ENCODE measurements at regions not wholly inside any gene's neighbourhood (a gene's known extent, or its start where the extent isn't known, plus 50 kb on each side); places are given as distances from the start of the nearest gene placed in this dataset.

- Histone ChIP-seq H3K36me3 (ENCODE audit: control insufficient read depth in 2 of 2, extremely low read depth in 1 of 2, insufficient read depth in 1 of 2, low read length in 1 of 2) (no peaks in the 10 kb centered on the region), H3K27ac (ENCODE audit: low read length) (no peak overlapping the region), H3K4me1 (ENCODE audit: control insufficient read depth in 1 of 2, extremely low read depth in 1 of 2, insufficient read depth in 2 of 2, low read length in 2 of 2) (no peaks in the 10 kb centered on the region), H3K9me3 (no peaks in the 10 kb centered on the region), H3K27me3 (replicated peaks in 1 of 2; ENCODE audit: control insufficient read depth in 2 of 2, extremely low read depth in 1 of 2, insufficient read depth in 2 of 2, low read length in 1 of 2) (peaks cover 0 to 17% of the 10 kb centered on the region in 2 experiments), H3K4me3 (ENCODE audit: control insufficient read depth in 1 of 2, extremely low read depth in 1 of 2, low read length in 1 of 2) (no peak overlapping the region)
- Mint-ChIP-seq H3K4me3 (no peak overlapping the region), H3K27ac (no peak overlapping the region), H3K27me3 (peaks cover 3% of the 10 kb centered on the region in 2 donors), H3K9me3 (peaks cover 0 to 3% (median 0%) of the 10 kb centered on the region in 3 donors), H3K4me1 (no peaks in the 10 kb centered on the region), H3K36me3 (no peaks in the 10 kb centered on the region)
- ATAC-seq (replicated peaks in 1 of 4) (no peak), DNase-seq (no peak)
- POLR2A ChIA-PET = no interaction called here
- WGBS (ENCODE audit: insufficient coverage) = no CpG with 5 or more reads among the region's 2 CpGs
- CTCF ChIA-PET = no interaction called here
Observed at GRCh38 chr11:115964091-115964490, 459.9 kb upstream of the CADM1 start.

- no peaks in the 10 kb centered on the region for H3K9me3 ChIP-seq
- POLR2A ChIA-PET = no interaction called here
- Mint-ChIP-seq H3K36me3 (no peaks in the 10 kb centered on the region), H3K27me3 (peaks cover 6 to 11% of the 10 kb centered on the region in 2 donors), H3K27ac (no peak overlapping the region), H3K9me3 (peaks cover 0 to 3% (median 0%) of the 10 kb centered on the region in 3 donors), H3K4me1 (no peaks in the 10 kb centered on the region), H3K4me3 (no peak overlapping the region)
- WGBS (ENCODE audit: insufficient coverage) = 100% methylated on average over 1 of the region's 6 CpGs
- CTCF ChIA-PET = no interaction called here
- DNase-seq = no peak
- no peak overlapping the region for H3K27ac ChIP-seq (ENCODE audit: low read length)
- H3K4me1 ChIP-seq (ENCODE audit: control insufficient read depth in 1 of 2, extremely low read depth in 1 of 2, insufficient read depth in 2 of 2, low read length in 2 of 2) = no peaks in the 10 kb centered on the region
- no peaks in the 10 kb centered on the region for H3K36me3 ChIP-seq (ENCODE audit: control insufficient read depth in 2 of 2, extremely low read depth in 1 of 2, insufficient read depth in 1 of 2, low read length in 1 of 2)
- peaks cover 0 to 17% of the 10 kb centered on the region in 2 experiments for H3K27me3 ChIP-seq (replicated peaks in 1 of 2; ENCODE audit: control insufficient read depth in 2 of 2, extremely low read depth in 1 of 2, insufficient read depth in 2 of 2, low read length in 1 of 2)
- no peak for ATAC-seq (replicated peaks in 1 of 4)
- no peak overlapping the region for H3K4me3 ChIP-seq (ENCODE audit: control insufficient read depth in 1 of 2, extremely low read depth in 1 of 2, low read length in 1 of 2)
Observed at GRCh38 chr11:115963156-115963555, 458.9 kb upstream of the CADM1 start.

GRCh38 chr11:115961159-115962003 is 457.2 kb upstream of the CADM1 start:
- Mint-ChIP-seq H3K4me3 (no peak overlapping the region), H3K27ac (no peak overlapping the region), H3K27me3 (peaks cover 8 to 13% of the 10 kb centered on the region in 2 donors), H3K4me1 (no peaks in the 10 kb centered on the region), H3K36me3 (no peaks in the 10 kb centered on the region), H3K9me3 (no peaks in the 10 kb centered on the region)
- Histone ChIP-seq H3K27ac (ENCODE audit: low read length) (no peak overlapping the region), H3K27me3 (replicated peaks in 1 of 2; ENCODE audit: control insufficient read depth in 2 of 2, extremely low read depth in 1 of 2, insufficient read depth in 2 of 2, low read length in 1 of 2) (peaks cover 0 to 17% of the 10 kb centered on the region in 2 experiments), H3K4me1 (ENCODE audit: control insufficient read depth in 1 of 2, extremely low read depth in 1 of 2, insufficient read depth in 2 of 2, low read length in 2 of 2) (no peaks in the 10 kb centered on the region), H3K9me3 (no peaks in the 10 kb centered on the region), H3K4me3 (ENCODE audit: control insufficient read depth in 1 of 2, extremely low read depth in 1 of 2, low read length in 1 of 2) (no peak overlapping the region), H3K36me3 (ENCODE audit: control insufficient read depth in 2 of 2, extremely low read depth in 1 of 2, insufficient read depth in 1 of 2, low read length in 1 of 2) (no peaks in the 10 kb centered on the region)
- WGBS (ENCODE audit: insufficient coverage) = 72% methylated on average over 6 of the region's 11 CpGs
- DNase-seq = no peak
- ChIA-PET POLR2A (no interaction called here), CTCF (no interaction called here)
- no peak for ATAC-seq (replicated peaks in 1 of 4)

GRCh38 chr11:115959081-115959486 is 454.9 kb upstream of the CADM1 start:
- H3K36me3 Mint-ChIP-seq = no peaks in the 10 kb centered on the region
- Histone ChIP-seq H3K36me3 (ENCODE audit: control insufficient read depth in 2 of 2, extremely low read depth in 1 of 2, insufficient read depth in 1 of 2, low read length in 1 of 2) (no peaks in the 10 kb centered on the region), H3K4me1 (ENCODE audit: control insufficient read depth in 1 of 2, extremely low read depth in 1 of 2, insufficient read depth in 2 of 2, low read length in 2 of 2) (no peaks in the 10 kb centered on the region), H3K27me3 (replicated peaks in 1 of 2; ENCODE audit: control insufficient read depth in 2 of 2, extremely low read depth in 1 of 2, insufficient read depth in 2 of 2, low read length in 1 of 2) (peaks cover 0 to 10% of the 10 kb centered on the region in 2 experiments), H3K9me3 (no peaks in the 10 kb centered on the region), H3K27ac (ENCODE audit: low read length) (no peak overlapping the region), H3K4me3 (ENCODE audit: control insufficient read depth in 1 of 2, extremely low read depth in 1 of 2, low read length in 1 of 2) (no peak overlapping the region)
- no peaks in the 10 kb centered on the region for H3K9me3 Mint-ChIP-seq
- WGBS (ENCODE audit: insufficient coverage) = 67% methylated on average over 22 of the region's 23 CpGs
- no peak for ATAC-seq (replicated peaks in 1 of 4)
- ChIA-PET CTCF (no interaction called here), POLR2A (no interaction called here)
- no peak for DNase-seq
- no peak overlapping the region for H3K4me3 Mint-ChIP-seq
- no peaks in the 10 kb centered on the region for H3K4me1 Mint-ChIP-seq
- no peak overlapping the region for H3K27ac Mint-ChIP-seq
- H3K27me3 Mint-ChIP-seq = peaks cover 8 to 13% of the 10 kb centered on the region in 2 donors

- no peak overlapping the region for H3K4me3 Mint-ChIP-seq
- no peaks in the 10 kb centered on the region for H3K4me1 ChIP-seq (ENCODE audit: control insufficient read depth in 1 of 2, extremely low read depth in 1 of 2, insufficient read depth in 2 of 2, low read length in 2 of 2)
- H3K27ac ChIP-seq (ENCODE audit: low read length) = no peak overlapping the region
- H3K27ac Mint-ChIP-seq = no peak overlapping the region
- DNase-seq (no peak), ATAC-seq (replicated peaks in 1 of 4) (no peak)
- H3K9me3 Mint-ChIP-seq = no peaks in the 10 kb centered on the region
- H3K9me3 ChIP-seq = no peaks in the 10 kb centered on the region
- peaks cover 8 to 13% of the 10 kb centered on the region in 2 donors for H3K27me3 Mint-ChIP-seq
- no peaks in the 10 kb centered on the region for H3K4me1 Mint-ChIP-seq
- H3K36me3 Mint-ChIP-seq = no peaks in the 10 kb centered on the region
- POLR2A ChIA-PET = no interaction called here
- H3K27me3 ChIP-seq (replicated peaks in 1 of 2; ENCODE audit: control insufficient read depth in 2 of 2, extremely low read depth in 1 of 2, insufficient read depth in 2 of 2, low read length in 1 of 2) = peaks cover 0 to 10% of the 10 kb centered on the region in 2 experiments
- no peak overlapping the region for H3K4me3 ChIP-seq (ENCODE audit: control insufficient read depth in 1 of 2, extremely low read depth in 1 of 2, low read length in 1 of 2)
- H3K36me3 ChIP-seq (ENCODE audit: control insufficient read depth in 2 of 2, extremely low read depth in 1 of 2, insufficient read depth in 1 of 2, low read length in 1 of 2) = no peaks in the 10 kb centered on the region
- CTCF ChIA-PET = no interaction called here
- 84% methylated on average over 15 of the region's 20 CpGs for WGBS (ENCODE audit: insufficient coverage)
Observed at GRCh38 chr11:115958089-115959000, 454.1 kb upstream of the CADM1 start.

GRCh38 chr11:115955803-115956202 is 451.6 kb upstream of the CADM1 start:
- H3K36me3 Mint-ChIP-seq = no peaks in the 10 kb centered on the region

More at GRCh38 chr11:115955803-115956202, 451.6 kb upstream of the CADM1 start:
- H3K4me3 ChIP-seq (ENCODE audit: control insufficient read depth in 1 of 2, extremely low read depth in 1 of 2, low read length in 1 of 2) = no peak overlapping the region
- no peaks in the 10 kb centered on the region for H3K9me3 ChIP-seq
- POLR2A ChIA-PET = no interaction called here
- Mint-ChIP-seq H3K27ac (no peak overlapping the region), H3K4me1 (no peaks in the 10 kb centered on the region), H3K27me3 (peaks cover 5 to 10% of the 10 kb centered on the region in 2 donors), H3K9me3 (peaks cover 6 to 11% (median 9%) of the 10 kb centered on the region in 3 donors), H3K4me3 (no peak overlapping the region)
- DNase-seq (no peak), ATAC-seq (replicated peaks in 1 of 4) (no peak)
- peaks cover 0 to 6% of the 10 kb centered on the region in 2 experiments for H3K27me3 ChIP-seq (replicated peaks in 1 of 2; ENCODE audit: control insufficient read depth in 2 of 2, extremely low read depth in 1 of 2, insufficient read depth in 2 of 2, low read length in 1 of 2)
- no peaks in the 10 kb centered on the region for H3K36me3 ChIP-seq (ENCODE audit: control insufficient read depth in 2 of 2, extremely low read depth in 1 of 2, insufficient read depth in 1 of 2, low read length in 1 of 2)
- no peak overlapping the region for H3K27ac ChIP-seq (ENCODE audit: low read length)
- CTCF ChIA-PET = no interaction called here
- no peaks in the 10 kb centered on the region for H3K4me1 ChIP-seq (ENCODE audit: control insufficient read depth in 1 of 2, extremely low read depth in 1 of 2, insufficient read depth in 2 of 2, low read length in 2 of 2)
- WGBS (ENCODE audit: insufficient coverage) = no CpG with 5 or more reads among the region's 2 CpGs
